C4-2B (cell line): ENCODE measurements at regions not wholly inside any gene's neighbourhood (a gene's known extent, or its start where the extent isn't known, plus 50 kb on each side); places are given as distances from the start of the nearest gene placed in this dataset.

Experiments used
- CTCF ChIP-seq: fragments of 450-650 bp; conservative IDR thresholded peaks from 2 replicates; pipeline ENCODE4 v1.5.1; 2017; ENCODE audit warnings: mild to moderate bottlenecking
- ZFX ChIP-seq: fragments of 450-650 bp; IDR thresholded peaks from 2 replicates; pipeline ENCODE4 v1.6.1; 2017

GRCh38 chr7:9030976-9031375, 597.6 kb downstream of the NXPH1 start:
- TF ChIP-seq CTCF (no peak), ZFX (no peak)
